ENCODE measurements at regions not wholly inside any gene's neighbourhood (a gene's known extent, or its start where the extent isn't known, plus 50 kb on each side); places are given as distances from the start of the nearest gene placed in this dataset.
A peak's percentile ranks its signal among the peaks of the same experiment; 100 is the strongest.

DNA sequence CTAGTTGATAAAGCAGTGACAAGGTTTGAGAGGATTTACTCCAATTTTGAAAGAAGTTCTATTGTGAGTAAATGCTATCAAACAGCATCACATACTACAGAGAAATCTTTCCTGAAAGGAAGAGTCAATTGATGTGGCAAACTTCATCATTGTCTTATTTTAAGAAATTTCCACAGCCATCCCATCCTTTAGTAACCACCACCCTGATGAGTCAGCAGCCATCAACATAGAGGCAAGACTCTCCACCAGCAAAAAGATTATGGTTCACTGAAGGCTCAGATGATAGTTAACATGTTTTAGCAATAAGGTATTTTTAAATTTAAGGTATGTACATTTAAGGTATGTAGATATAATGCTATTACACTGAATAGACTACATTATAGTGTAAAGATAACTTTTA is 122.1 kb upstream of the ARHGAP5 start:
- Histone ChIP-seq H3K23ac (ENCODE audit: low read length) (no peak overlapping the region), H3K9ac (ENCODE audit: low read length) (no peak overlapping the region), H3K79me2 (ENCODE audit: control insufficient read depth, insufficient read depth, low read length) (no peaks in the 10 kb centered on the region), H2AK5ac (ENCODE audit: low read length) (no peak overlapping the region), H3K27ac (ENCODE audit: low read depth, low read length) (no peak overlapping the region), H2BK15ac (replicated peaks; ENCODE audit: low read depth) (no peak overlapping the region), H3K18ac (ENCODE audit: low read length) (no peak overlapping the region), H3K4me3 (ENCODE audit: low read length) (no peak overlapping the region), H3K4me2 (ENCODE audit: low read length) (no peak overlapping the region), H3K27me3 (ENCODE audit: insufficient read depth, low read length, poor library complexity) (no peaks in the 10 kb centered on the region), H2BK5ac (ENCODE audit: low read length) (no peak overlapping the region), H3K56ac (ENCODE audit: low read length) (no peak overlapping the region), H2BK120ac (ENCODE audit: low read depth, low read length) (no peak overlapping the region), H3K79me1 (ENCODE audit: low read length) (no peaks in the 10 kb centered on the region), H3K36me3 (ENCODE audit: control insufficient read depth, insufficient read depth, low read length) (no peaks in the 10 kb centered on the region), H4K5ac (ENCODE audit: low read length) (no peak overlapping the region), H4K8ac (ENCODE audit: low read depth, low read length) (no peak overlapping the region), H3K4ac (ENCODE audit: low read depth, low read length) (no peak overlapping the region), H3K4me1 (ENCODE audit: control insufficient read depth, low read depth, low read length) (no peaks in the 10 kb centered on the region)
- DNase-seq, result no peak

DNA sequence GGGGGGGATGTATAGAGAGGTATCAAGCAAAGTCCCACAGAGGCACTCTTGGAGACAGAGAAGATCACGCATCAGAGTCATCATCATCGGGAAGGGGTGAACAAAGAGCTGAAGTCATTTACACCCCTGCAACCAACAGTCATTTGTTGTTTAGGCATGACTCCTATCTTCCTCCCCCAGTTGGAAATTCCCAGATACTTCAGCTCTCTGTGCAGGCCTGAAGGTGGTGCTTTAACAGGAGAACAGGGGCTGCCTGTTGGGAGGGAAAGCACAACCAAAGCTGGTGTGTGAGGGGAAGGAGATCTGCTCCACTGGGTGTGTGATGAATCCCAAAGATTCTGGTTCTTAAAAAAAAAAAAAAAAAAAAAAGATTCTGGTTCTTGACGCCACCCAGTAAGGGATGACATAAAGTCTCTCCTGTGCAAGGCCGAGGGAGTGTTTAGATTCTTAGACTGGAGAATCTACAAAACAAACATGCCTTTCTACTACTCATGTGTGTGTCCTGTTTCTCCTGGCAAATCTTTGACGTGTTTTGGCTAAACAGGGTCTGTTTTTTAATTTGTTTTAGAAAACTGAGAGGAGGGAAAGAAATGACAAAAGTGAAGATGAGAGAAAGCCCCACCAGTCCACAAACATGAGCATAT is 121.0 kb upstream of the ARHGAP5 start:
- no peak for DNase-seq
- no peak overlapping the region for H3K9ac ChIP-seq (ENCODE audit: low read length)
- no CpG with 5 or more reads among the region's 5 CpGs for WGBS (ENCODE audit: extremely low coverage, insufficient coverage, low lambda C conversion rate)
- no peak overlapping the region for H4K8ac ChIP-seq (ENCODE audit: low read depth, low read length)
- H3K4me1 ChIP-seq (ENCODE audit: control insufficient read depth, low read depth, low read length), result no peaks in the 10 kb centered on the region
- H3K27ac ChIP-seq (ENCODE audit: low read depth, low read length), result no peak overlapping the region
- H3K27me3 ChIP-seq (ENCODE audit: insufficient read depth, low read length, poor library complexity), result no peaks in the 10 kb centered on the region
- H2BK5ac ChIP-seq (ENCODE audit: low read length), result no peak overlapping the region
- no peak overlapping the region for H3K56ac ChIP-seq (ENCODE audit: low read length)
- no peak overlapping the region for H3K4me2 ChIP-seq (ENCODE audit: low read length)
- no peak overlapping the region for H2BK120ac ChIP-seq (ENCODE audit: low read depth, low read length)
- no peak overlapping the region for H2AK5ac ChIP-seq (ENCODE audit: low read length)
- no peak overlapping the region for H2BK15ac ChIP-seq (replicated peaks; ENCODE audit: low read depth)
- no peak overlapping the region for H3K4me3 ChIP-seq (ENCODE audit: low read length)
- no peaks in the 10 kb centered on the region for H3K36me3 ChIP-seq (ENCODE audit: control insufficient read depth, insufficient read depth, low read length)
- H3K23ac ChIP-seq (ENCODE audit: low read length), result no peak overlapping the region
- H4K5ac ChIP-seq (ENCODE audit: low read length), result no peak overlapping the region
- no peaks in the 10 kb centered on the region for H3K79me2 ChIP-seq (ENCODE audit: control insufficient read depth, insufficient read depth, low read length)
- H3K4ac ChIP-seq (ENCODE audit: low read depth, low read length), result no peak overlapping the region
- H3K79me1 ChIP-seq (ENCODE audit: low read length), result no peaks in the 10 kb centered on the region
- H3K18ac ChIP-seq (ENCODE audit: low read length), result no peak overlapping the region

DNA sequence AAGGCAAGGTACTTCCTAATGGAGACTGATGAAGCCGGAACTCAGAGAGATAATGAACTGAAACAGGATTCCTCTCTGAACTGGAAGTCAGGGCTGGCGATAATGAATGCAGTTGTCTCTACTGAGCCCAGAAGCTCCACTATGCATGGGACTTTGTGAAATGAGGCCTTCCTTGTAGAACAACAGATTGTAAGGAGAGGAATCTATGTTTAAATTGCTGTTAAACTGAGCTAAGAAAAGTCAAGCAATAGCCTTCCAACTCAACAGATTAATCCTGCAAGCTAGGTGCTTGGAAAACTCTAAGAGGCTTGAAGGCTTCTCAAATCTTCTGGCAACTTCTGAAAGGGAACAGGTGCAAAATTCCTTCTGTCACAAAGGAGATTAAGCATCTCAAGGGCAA is 119.5 kb upstream of the ARHGAP5 start:
- Histone ChIP-seq H3K18ac (ENCODE audit: low read length) (no peak overlapping the region), H2BK15ac (replicated peaks; ENCODE audit: low read depth) (no peak overlapping the region), H3K27me3 (ENCODE audit: insufficient read depth, low read length, poor library complexity) (no peaks in the 10 kb centered on the region), H3K4me2 (ENCODE audit: low read length) (no peak overlapping the region), H2AK5ac (ENCODE audit: low read length) (no peak overlapping the region), H4K8ac (ENCODE audit: low read depth, low read length) (no peak overlapping the region), H3K4me3 (ENCODE audit: low read length) (no peak overlapping the region), H4K5ac (ENCODE audit: low read length) (no peak overlapping the region), H3K9ac (ENCODE audit: low read length) (no peak overlapping the region), H3K27ac (ENCODE audit: low read depth, low read length) (no peak overlapping the region), H3K56ac (ENCODE audit: low read length) (no peak overlapping the region), H3K4me1 (ENCODE audit: control insufficient read depth, low read depth, low read length) (peaks cover 2% of the 10 kb centered on the region), H3K23ac (ENCODE audit: low read length) (no peak overlapping the region), H3K36me3 (ENCODE audit: control insufficient read depth, insufficient read depth, low read length) (no peaks in the 10 kb centered on the region), H3K79me1 (ENCODE audit: low read length) (no peaks in the 10 kb centered on the region), H3K79me2 (ENCODE audit: control insufficient read depth, insufficient read depth, low read length) (no peaks in the 10 kb centered on the region), H3K4ac (ENCODE audit: low read depth, low read length) (no peak overlapping the region), H2BK5ac (ENCODE audit: low read length) (no peak overlapping the region), H2BK120ac (ENCODE audit: low read depth, low read length) (no peak overlapping the region)
- no peak for DNase-seq
- WGBS (ENCODE audit: extremely low coverage, insufficient coverage, low lambda C conversion rate), result no CpG with 5 or more reads among the region's 2 CpGs

GRCh38 chr14:31960039-31960438 is 117.1 kb upstream of the ARHGAP5 start:
- Histone ChIP-seq H2BK120ac (ENCODE audit: low read depth, low read length) (no peak overlapping the region), H3K27ac (ENCODE audit: low read depth, low read length) (no peak overlapping the region), H2BK15ac (replicated peaks; ENCODE audit: low read depth) (no peak overlapping the region), H2BK5ac (ENCODE audit: low read length) (no peak overlapping the region), H3K79me1 (ENCODE audit: low read length) (no peaks in the 10 kb centered on the region), H3K27me3 (ENCODE audit: insufficient read depth, low read length, poor library complexity) (no peaks in the 10 kb centered on the region), H3K56ac (ENCODE audit: low read length) (no peak overlapping the region), H4K8ac (ENCODE audit: low read depth, low read length) (no peak overlapping the region), H3K18ac (ENCODE audit: low read length) (no peak overlapping the region), H3K4ac (ENCODE audit: low read depth, low read length) (no peak overlapping the region), H3K23ac (ENCODE audit: low read length) (no peak overlapping the region), H3K4me3 (ENCODE audit: low read length) (no peak overlapping the region), H3K79me2 (ENCODE audit: control insufficient read depth, insufficient read depth, low read length) (no peaks in the 10 kb centered on the region), H4K5ac (ENCODE audit: low read length) (no peak overlapping the region), H3K9ac (ENCODE audit: low read length) (no peak overlapping the region), H3K4me2 (ENCODE audit: low read length) (no peak overlapping the region), H2AK5ac (ENCODE audit: low read length) (no peak overlapping the region), H3K4me1 (ENCODE audit: control insufficient read depth, low read depth, low read length) (peaks cover 2% of the 10 kb centered on the region), H3K36me3 (ENCODE audit: control insufficient read depth, insufficient read depth, low read length) (no peaks in the 10 kb centered on the region)
- WGBS (ENCODE audit: extremely low coverage, insufficient coverage, low lambda C conversion rate), result no CpG with 5 or more reads among the region's 5 CpGs
- no peak for DNase-seq

DNA sequence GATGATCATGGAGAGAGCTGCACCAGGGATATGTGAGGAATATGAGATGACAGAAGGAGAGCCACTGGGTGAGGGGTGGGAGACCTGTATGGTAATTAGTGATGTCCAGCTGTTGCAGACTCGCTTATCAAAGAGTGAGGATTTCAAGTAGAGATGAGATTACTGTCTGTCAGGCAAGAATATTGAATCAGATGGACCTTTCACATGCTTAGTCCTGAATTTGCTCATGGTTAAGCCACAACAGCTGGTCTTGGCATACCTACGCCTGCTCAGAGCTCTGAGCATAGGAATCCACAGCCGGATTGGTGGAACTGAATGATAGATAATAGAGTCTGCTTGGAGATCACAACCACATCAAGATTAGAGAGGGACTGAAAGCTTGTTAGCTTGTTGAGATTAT is 115.2 kb upstream of the ARHGAP5 start:
- no peak overlapping the region for H3K9ac ChIP-seq (ENCODE audit: low read length)
- H3K4me2 ChIP-seq (ENCODE audit: low read length), result no peak overlapping the region
- H2AK5ac ChIP-seq (ENCODE audit: low read length), result no peak overlapping the region
- no peak overlapping the region for H4K8ac ChIP-seq (ENCODE audit: low read depth, low read length)
- peak; percentile 20 for DNase-seq
- H3K27ac ChIP-seq (ENCODE audit: low read depth, low read length), result no peak overlapping the region
- H3K4me1 ChIP-seq (ENCODE audit: control insufficient read depth, low read depth, low read length), result peaks cover 2% of the 10 kb centered on the region
- no peaks in the 10 kb centered on the region for H3K27me3 ChIP-seq (ENCODE audit: insufficient read depth, low read length, poor library complexity)
- H2BK15ac ChIP-seq (replicated peaks; ENCODE audit: low read depth), result no peak overlapping the region
- H3K4me3 ChIP-seq (ENCODE audit: low read length), result no peak overlapping the region
- H3K79me2 ChIP-seq (ENCODE audit: control insufficient read depth, insufficient read depth, low read length), result no peaks in the 10 kb centered on the region
- no peak overlapping the region for H4K5ac ChIP-seq (ENCODE audit: low read length)
- no peaks in the 10 kb centered on the region for H3K36me3 ChIP-seq (ENCODE audit: control insufficient read depth, insufficient read depth, low read length)
- H2BK5ac ChIP-seq (ENCODE audit: low read length), result no peak overlapping the region
- H2BK120ac ChIP-seq (ENCODE audit: low read depth, low read length), result no peak overlapping the region
- no peak overlapping the region for H3K56ac ChIP-seq (ENCODE audit: low read length)
- no peaks in the 10 kb centered on the region for H3K79me1 ChIP-seq (ENCODE audit: low read length)
- WGBS (ENCODE audit: extremely low coverage, insufficient coverage, low lambda C conversion rate), result no CpG with 5 or more reads among the region's 3 CpGs
- no peak overlapping the region for H3K23ac ChIP-seq (ENCODE audit: low read length)
- H3K18ac ChIP-seq (ENCODE audit: low read length), result no peak overlapping the region
- H3K4ac ChIP-seq (ENCODE audit: low read depth, low read length), result no peak overlapping the region

DNA sequence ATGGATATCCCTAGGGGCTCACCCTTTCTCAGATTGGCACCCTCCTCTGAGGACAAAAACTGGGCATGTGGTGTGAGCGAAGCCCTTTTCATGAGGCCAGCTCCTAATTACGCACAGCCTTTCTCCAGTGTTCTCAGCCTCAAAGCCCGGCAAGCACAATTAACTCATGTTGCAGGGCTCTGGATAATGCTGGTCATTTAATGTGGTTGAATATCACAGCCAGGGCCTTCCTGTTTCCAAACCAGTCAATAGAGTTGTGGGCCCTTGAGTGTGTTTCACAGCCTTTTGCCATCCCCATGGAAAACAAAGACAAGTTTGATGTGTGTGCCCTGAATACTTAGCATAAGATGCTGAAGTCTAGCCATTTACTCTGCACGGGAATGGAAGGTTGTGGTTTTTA is 114.2 kb upstream of the ARHGAP5 start:
- WGBS (ENCODE audit: extremely low coverage, insufficient coverage, low lambda C conversion rate), result no CpG with 5 or more reads among the region's 4 CpGs
- Histone ChIP-seq H3K56ac (ENCODE audit: low read length) (no peak overlapping the region), H3K36me3 (ENCODE audit: control insufficient read depth, insufficient read depth, low read length) (no peaks in the 10 kb centered on the region), H3K27me3 (ENCODE audit: insufficient read depth, low read length, poor library complexity) (no peaks in the 10 kb centered on the region), H3K79me2 (ENCODE audit: control insufficient read depth, insufficient read depth, low read length) (no peaks in the 10 kb centered on the region), H3K4me2 (ENCODE audit: low read length) (no peak overlapping the region), H3K4me1 (ENCODE audit: control insufficient read depth, low read depth, low read length) (peaks cover 2% of the 10 kb centered on the region), H3K79me1 (ENCODE audit: low read length) (no peaks in the 10 kb centered on the region), H3K23ac (ENCODE audit: low read length) (no peak overlapping the region), H4K5ac (ENCODE audit: low read length) (no peak overlapping the region), H3K27ac (ENCODE audit: low read depth, low read length) (no peak overlapping the region), H3K18ac (ENCODE audit: low read length) (no peak overlapping the region), H4K8ac (ENCODE audit: low read depth, low read length) (no peak overlapping the region), H3K9ac (ENCODE audit: low read length) (no peak overlapping the region), H2BK15ac (replicated peaks; ENCODE audit: low read depth) (no peak overlapping the region), H3K4ac (ENCODE audit: low read depth, low read length) (no peak overlapping the region), H2BK120ac (ENCODE audit: low read depth, low read length) (no peak overlapping the region), H2AK5ac (ENCODE audit: low read length) (no peak overlapping the region), H2BK5ac (ENCODE audit: low read length) (no peak overlapping the region), H3K4me3 (ENCODE audit: low read length) (no peak overlapping the region)
- no peak for DNase-seq
